ENCODE measurements at regions not wholly inside any gene's neighbourhood (a gene's known extent, or its start where the extent isn't known, plus 50 kb on each side); places are given as distances from the start of the nearest gene placed in this dataset.

DNA sequence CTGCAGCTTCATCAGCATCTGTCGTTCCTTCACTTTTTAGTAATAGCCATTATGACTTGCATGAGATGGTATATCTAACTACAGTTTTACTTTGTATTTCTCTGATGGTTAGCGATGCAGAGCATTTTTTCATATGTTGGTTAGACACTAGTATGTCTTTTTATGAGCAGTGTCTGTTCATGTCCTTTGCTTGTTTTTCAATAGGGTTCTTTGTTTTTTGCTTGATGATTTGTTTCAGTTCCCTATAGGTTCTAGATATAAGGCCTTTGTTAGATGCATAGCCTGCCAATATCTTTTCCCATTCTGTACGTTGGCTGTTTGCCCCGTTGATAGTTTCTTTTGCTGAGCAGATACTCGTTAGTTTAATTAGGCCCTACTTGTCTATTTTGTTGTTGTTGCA lies 487.2 kb upstream of the BCHE start:
- POLR2A ChIA-PET: no interaction called here
- Histone ChIP-seq H3K4me1 (ENCODE audit: control insufficient read depth in 1 of 2, extremely low read depth in 1 of 2, insufficient read depth in 2 of 2, low read length in 2 of 2) (no peaks in the 10 kb centered on the region), H3K27ac (ENCODE audit: low read length) (no peak overlapping the region), H3K9me3 (no peaks in the 10 kb centered on the region), H3K27me3 (replicated peaks in 1 of 2; ENCODE audit: control insufficient read depth in 2 of 2, extremely low read depth in 1 of 2, insufficient read depth in 2 of 2, low read length in 1 of 2) (no peaks in the 10 kb centered on the region), H3K4me3 (ENCODE audit: control insufficient read depth in 1 of 2, extremely low read depth in 1 of 2, low read length in 1 of 2) (no peak overlapping the region), H3K36me3 (ENCODE audit: control insufficient read depth in 2 of 2, extremely low read depth in 1 of 2, insufficient read depth in 1 of 2, low read length in 1 of 2) (no peaks in the 10 kb centered on the region)
- DNase-seq (no peak), ATAC-seq (replicated peaks in 1 of 4) (no peak)
- no peaks in the 10 kb centered on the region for H3K4me1 Mint-ChIP-seq
- H3K9me3 Mint-ChIP-seq: peaks cover 5 to 26% (median 22%) of the 10 kb centered on the region in 3 donors
- no peaks in the 10 kb centered on the region for H3K27me3 Mint-ChIP-seq
- 90% methylated on average over 2 of the region's 5 CpGs for WGBS (ENCODE audit: insufficient coverage)
- H3K4me3 Mint-ChIP-seq: no peak overlapping the region
- CTCF ChIA-PET: no interaction called here
- no peak overlapping the region for H3K27ac Mint-ChIP-seq
- no peaks in the 10 kb centered on the region for H3K36me3 Mint-ChIP-seq

GRCh38 chr3:166322391-166322790 lies 485.2 kb upstream of the BCHE start:
- CTCF ChIA-PET: no interaction called here
- POLR2A ChIA-PET: no interaction called here
- H3K27ac ChIP-seq (ENCODE audit: low read length): no peak overlapping the region
- Mint-ChIP-seq H3K9me3 (peaks cover 6 to 21% (median 9%) of the 10 kb centered on the region in 3 donors), H3K27me3 (no peaks in the 10 kb centered on the region), H3K27ac (no peak overlapping the region), H3K4me3 (no peak overlapping the region), H3K4me1 (no peaks in the 10 kb centered on the region), H3K36me3 (no peaks in the 10 kb centered on the region)
- ATAC-seq (replicated peaks in 1 of 4): no peak
- no peak overlapping the region for H3K4me3 ChIP-seq (ENCODE audit: control insufficient read depth in 1 of 2, extremely low read depth in 1 of 2, low read length in 1 of 2)
- WGBS (ENCODE audit: insufficient coverage): no CpG with 5 or more reads among the region's 1 CpG
- H3K9me3 ChIP-seq: no peaks in the 10 kb centered on the region
- no peaks in the 10 kb centered on the region for H3K36me3 ChIP-seq (ENCODE audit: control insufficient read depth in 2 of 2, extremely low read depth in 1 of 2, insufficient read depth in 1 of 2, low read length in 1 of 2)
- H3K27me3 ChIP-seq (replicated peaks in 1 of 2; ENCODE audit: control insufficient read depth in 2 of 2, extremely low read depth in 1 of 2, insufficient read depth in 2 of 2, low read length in 1 of 2): no peaks in the 10 kb centered on the region
- no peak for DNase-seq
- H3K4me1 ChIP-seq (ENCODE audit: control insufficient read depth in 1 of 2, extremely low read depth in 1 of 2, insufficient read depth in 2 of 2, low read length in 2 of 2): no peaks in the 10 kb centered on the region

GRCh38 chr3:166307756-166308350 lies 470.6 kb upstream of the BCHE start:
- POLR2A ChIA-PET: no interaction called here
- H3K27me3 ChIP-seq (replicated peaks in 1 of 2; ENCODE audit: control insufficient read depth in 2 of 2, extremely low read depth in 1 of 2, insufficient read depth in 2 of 2, low read length in 1 of 2): no peaks in the 10 kb centered on the region

DNA sequence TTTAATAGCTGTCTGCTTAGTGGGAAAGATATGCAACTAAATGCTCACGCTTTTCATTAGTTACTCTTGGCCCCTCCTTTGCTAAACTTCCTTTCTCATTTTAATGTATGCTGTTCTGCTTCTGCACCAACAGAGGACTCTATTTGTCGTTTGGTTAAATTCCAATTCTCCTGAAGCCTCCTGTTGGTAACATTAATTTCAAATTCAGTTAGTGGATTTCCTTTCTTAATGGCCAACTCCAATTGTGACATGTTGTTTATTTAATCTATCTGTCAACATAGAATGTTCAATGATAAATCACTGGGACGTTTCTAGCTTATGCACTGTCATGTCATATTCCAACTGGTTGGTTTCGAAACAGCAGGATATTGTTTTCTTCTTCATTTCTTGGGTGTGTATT lies 467.4 kb upstream of the BCHE start:
- Histone ChIP-seq H3K4me3 (ENCODE audit: control insufficient read depth in 1 of 2, extremely low read depth in 1 of 2, low read length in 1 of 2) (no peak overlapping the region), H3K9me3 (no peaks in the 10 kb centered on the region), H3K36me3 (ENCODE audit: control insufficient read depth in 2 of 2, extremely low read depth in 1 of 2, insufficient read depth in 1 of 2, low read length in 1 of 2) (no peaks in the 10 kb centered on the region), H3K27me3 (replicated peaks in 1 of 2; ENCODE audit: control insufficient read depth in 2 of 2, extremely low read depth in 1 of 2, insufficient read depth in 2 of 2, low read length in 1 of 2) (no peaks in the 10 kb centered on the region), H3K27ac (ENCODE audit: low read length) (no peak overlapping the region), H3K4me1 (ENCODE audit: control insufficient read depth in 1 of 2, extremely low read depth in 1 of 2, insufficient read depth in 2 of 2, low read length in 2 of 2) (no peaks in the 10 kb centered on the region)
- H3K9me3 Mint-ChIP-seq: peaks cover 3 to 7% (median 4%) of the 10 kb centered on the region in 3 donors
- H3K27me3 Mint-ChIP-seq: no peaks in the 10 kb centered on the region
- ChIA-PET CTCF (no interaction called here), POLR2A (no interaction called here)
- H3K4me3 Mint-ChIP-seq: no peak overlapping the region
- ATAC-seq (replicated peaks in 1 of 4) (no peak), DNase-seq (no peak)
- H3K27ac Mint-ChIP-seq: no peak overlapping the region
- H3K36me3 Mint-ChIP-seq: no peaks in the 10 kb centered on the region
- 80% methylated on average over 1 of the region's 4 CpGs for WGBS (ENCODE audit: insufficient coverage)
- H3K4me1 Mint-ChIP-seq: no peaks in the 10 kb centered on the region

More at GRCh38 chr3:166307756-166308350, 470.6 kb upstream of the BCHE start:
- no peaks in the 10 kb centered on the region for H3K27me3 Mint-ChIP-seq
- Histone ChIP-seq H3K4me1 (ENCODE audit: control insufficient read depth in 1 of 2, extremely low read depth in 1 of 2, insufficient read depth in 2 of 2, low read length in 2 of 2) (no peaks in the 10 kb centered on the region), H3K27ac (ENCODE audit: low read length) (no peak overlapping the region), H3K36me3 (ENCODE audit: control insufficient read depth in 2 of 2, extremely low read depth in 1 of 2, insufficient read depth in 1 of 2, low read length in 1 of 2) (no peaks in the 10 kb centered on the region), H3K9me3 (no peaks in the 10 kb centered on the region), H3K4me3 (ENCODE audit: control insufficient read depth in 1 of 2, extremely low read depth in 1 of 2, low read length in 1 of 2) (no peak overlapping the region)
- H3K4me3 Mint-ChIP-seq: no peak overlapping the region
- no peak overlapping the region for H3K27ac Mint-ChIP-seq
- H3K4me1 Mint-ChIP-seq: no peaks in the 10 kb centered on the region
- ATAC-seq (replicated peaks in 1 of 4): no peak
- DNase-seq: no peak
- CTCF ChIA-PET: no interaction called here
- peaks cover 0 to 6% (median 5%) of the 10 kb centered on the region in 3 donors for H3K9me3 Mint-ChIP-seq
- no peaks in the 10 kb centered on the region for H3K36me3 Mint-ChIP-seq
- WGBS (ENCODE audit: insufficient coverage): no CpG with 5 or more reads among the region's 3 CpGs

DNA sequence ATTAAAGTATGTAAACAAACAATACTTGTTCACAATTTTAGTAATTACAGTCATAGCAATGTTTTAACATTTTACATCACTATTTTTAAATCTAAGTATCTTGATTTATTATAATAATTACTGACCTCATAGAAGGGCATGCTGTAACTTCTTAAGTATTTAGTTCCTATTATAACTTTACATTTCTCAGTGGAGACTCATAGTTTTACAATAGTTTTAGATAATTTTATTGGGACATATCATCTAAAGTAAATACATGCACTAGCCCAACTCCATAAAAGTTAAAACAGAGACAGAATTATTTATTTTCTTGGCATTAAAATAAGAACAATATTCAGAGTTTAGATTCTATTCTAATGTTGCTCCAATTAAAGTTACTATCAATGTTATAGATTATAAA lies 466.5 kb upstream of the BCHE start:
- ChIA-PET CTCF (no interaction called here), POLR2A (no interaction called here)
- H3K4me1 Mint-ChIP-seq: no peaks in the 10 kb centered on the region
- no peaks in the 10 kb centered on the region for H3K27me3 ChIP-seq (replicated peaks in 1 of 2; ENCODE audit: control insufficient read depth in 2 of 2, extremely low read depth in 1 of 2, insufficient read depth in 2 of 2, low read length in 1 of 2)
- H3K9me3 Mint-ChIP-seq: peaks cover 0 to 10% (median 3%) of the 10 kb centered on the region in 3 donors
- no peak for DNase-seq
- H3K27me3 Mint-ChIP-seq: no peaks in the 10 kb centered on the region
- no peak overlapping the region for H3K4me3 Mint-ChIP-seq
- ATAC-seq (replicated peaks in 1 of 4): no peak
- no peak overlapping the region for H3K27ac ChIP-seq (ENCODE audit: low read length)
- no peaks in the 10 kb centered on the region for H3K36me3 ChIP-seq (ENCODE audit: control insufficient read depth in 2 of 2, extremely low read depth in 1 of 2, insufficient read depth in 1 of 2, low read length in 1 of 2)
- H3K4me1 ChIP-seq (ENCODE audit: control insufficient read depth in 1 of 2, extremely low read depth in 1 of 2, insufficient read depth in 2 of 2, low read length in 2 of 2): no peaks in the 10 kb centered on the region
- H3K27ac Mint-ChIP-seq: no peak overlapping the region
- no peak overlapping the region for H3K4me3 ChIP-seq (ENCODE audit: control insufficient read depth in 1 of 2, extremely low read depth in 1 of 2, low read length in 1 of 2)
- H3K36me3 Mint-ChIP-seq: no peaks in the 10 kb centered on the region
- no peaks in the 10 kb centered on the region for H3K9me3 ChIP-seq

DNA sequence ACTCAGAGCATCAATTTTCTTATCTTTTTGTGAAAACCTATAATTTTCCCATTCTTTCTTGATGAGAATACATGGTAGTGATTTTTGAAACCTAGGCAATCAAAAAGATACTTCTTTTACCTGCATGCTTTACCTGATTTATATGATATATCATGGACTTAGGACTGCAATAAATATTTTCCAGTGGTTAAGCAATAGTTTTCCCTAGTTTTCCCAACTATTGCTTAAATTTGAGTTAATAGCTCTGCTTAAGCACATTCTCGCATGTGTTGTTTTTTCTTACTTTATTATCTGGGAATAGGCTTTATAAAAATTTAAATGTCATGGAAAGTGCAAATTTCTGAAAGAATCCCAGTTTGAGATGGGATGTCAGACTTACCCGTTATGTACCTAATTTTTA lies 465.1 kb upstream of the BCHE start:
- Histone ChIP-seq H3K4me3 (ENCODE audit: control insufficient read depth in 1 of 2, extremely low read depth in 1 of 2, low read length in 1 of 2) (no peak overlapping the region), H3K27me3 (replicated peaks in 1 of 2; ENCODE audit: control insufficient read depth in 2 of 2, extremely low read depth in 1 of 2, insufficient read depth in 2 of 2, low read length in 1 of 2) (no peaks in the 10 kb centered on the region), H3K27ac (ENCODE audit: low read length) (no peak overlapping the region), H3K36me3 (ENCODE audit: control insufficient read depth in 2 of 2, extremely low read depth in 1 of 2, insufficient read depth in 1 of 2, low read length in 1 of 2) (no peaks in the 10 kb centered on the region), H3K4me1 (ENCODE audit: control insufficient read depth in 1 of 2, extremely low read depth in 1 of 2, insufficient read depth in 2 of 2, low read length in 2 of 2) (no peaks in the 10 kb centered on the region), H3K9me3 (no peaks in the 10 kb centered on the region)
- ATAC-seq (replicated peaks in 1 of 4): no peak
- Mint-ChIP-seq H3K27ac (no peak overlapping the region), H3K4me3 (no peak overlapping the region), H3K4me1 (no peaks in the 10 kb centered on the region), H3K36me3 (no peaks in the 10 kb centered on the region), H3K9me3 (peaks cover 0 to 10% (median 3%) of the 10 kb centered on the region in 3 donors), H3K27me3 (no peaks in the 10 kb centered on the region)
- ChIA-PET CTCF (no interaction called here), POLR2A (no interaction called here)
- no CpG with 5 or more reads among the region's 2 CpGs for WGBS (ENCODE audit: insufficient coverage)
- no peak for DNase-seq

GRCh38 chr3:166296179-166296783 lies 459.1 kb upstream of the BCHE start:
- Mint-ChIP-seq H3K4me1 (no peaks in the 10 kb centered on the region), H3K27me3 (no peaks in the 10 kb centered on the region), H3K9me3 (peaks cover 3 to 14% (median 12%) of the 10 kb centered on the region in 3 donors), H3K4me3 (no peak overlapping the region), H3K36me3 (no peaks in the 10 kb centered on the region), H3K27ac (no peak overlapping the region)
- Histone ChIP-seq H3K9me3 (no peaks in the 10 kb centered on the region), H3K36me3 (ENCODE audit: control insufficient read depth in 2 of 2, extremely low read depth in 1 of 2, insufficient read depth in 1 of 2, low read length in 1 of 2) (no peaks in the 10 kb centered on the region), H3K4me1 (ENCODE audit: control insufficient read depth in 1 of 2, extremely low read depth in 1 of 2, insufficient read depth in 2 of 2, low read length in 2 of 2) (no peaks in the 10 kb centered on the region), H3K27ac (ENCODE audit: low read length) (no peak overlapping the region), H3K4me3 (ENCODE audit: control insufficient read depth in 1 of 2, extremely low read depth in 1 of 2, low read length in 1 of 2) (no peak overlapping the region), H3K27me3 (replicated peaks in 1 of 2; ENCODE audit: control insufficient read depth in 2 of 2, extremely low read depth in 1 of 2, insufficient read depth in 2 of 2, low read length in 1 of 2) (no peaks in the 10 kb centered on the region)
- ATAC-seq (replicated peaks in 1 of 4) (no peak), DNase-seq (no peak)
- POLR2A ChIA-PET: interaction anchor here in 1 of 2 donors (0.6 kb wide), 1 partner anchor 369 kb away, joined by 3 read pairs; no protein-coding TSS in a partner anchor
- CTCF ChIA-PET: no interaction called here
- 59% methylated on average over 5 of the region's 5 CpGs for WGBS (ENCODE audit: insufficient coverage)
